Nephron progenitor cell (in vitro differentiated cells): ENCODE measurements at regions not wholly inside any gene's neighbourhood (a gene's known extent, or its start where the extent isn't known, plus 50 kb on each side); places are given as distances from the start of the nearest gene placed in this dataset.

Experiments used
- DNase-seq: peaks from one replicate; pipeline ENCODE4 v3.0.0; 2021
- H3K27ac Mint-ChIP-seq: 2 replicates; pipeline ENCODE4 v1.8.0; 2021; ENCODE audit warnings: mild to moderate bottlenecking, moderate library complexity, mixed read lengths
- H3K27me3 Mint-ChIP-seq: 2 replicates; pipeline ENCODE4 v1.8.0; 2021; ENCODE audit warnings: mild to moderate bottlenecking, low read depth, mixed read lengths; ENCODE audit not compliant: poor library complexity
- H3K36me3 Mint-ChIP-seq: 2 replicates; pipeline ENCODE4 v1.8.0; 2021; ENCODE audit warnings: low read depth, mixed read lengths
- H3K4me1 Mint-ChIP-seq: 2 replicates; pipeline ENCODE4 v1.8.0; 2021; ENCODE audit warnings: mixed read lengths
- H3K4me3 Mint-ChIP-seq: 2 replicates; pipeline ENCODE4 v1.8.0; 2021; ENCODE audit warnings: mild to moderate bottlenecking, moderate library complexity, mixed read lengths
- H3K9me3 Mint-ChIP-seq: 2 replicates; pipeline ENCODE4 v1.8.0; 2021; ENCODE audit warnings: mild to moderate bottlenecking, moderate library complexity, mixed read lengths
- CTCF ChIP-seq: fragments of 200-600 bp; sonication (generic); IDR thresholded peaks from 2 replicates; pipeline ENCODE4 v1.5.0; 2021; ENCODE audit warnings: antibody characterized with exemption

- Mint-ChIP-seq H3K27ac (no peak overlapping the region), H3K36me3 (no peaks in the 10 kb centered on the region), H3K9me3 (no peaks in the 10 kb centered on the region), H3K4me1 (no peaks in the 10 kb centered on the region), H3K27me3 (peaks cover 2% of the 10 kb centered on the region), H3K4me3 (no peak overlapping the region)
- DNase-seq, result no peak
- TF ChIP-seq CTCF, result no peak
Measured at GRCh38 chr11:22555881-22556280, 69.7 kb downstream of the FANCF start.

GRCh38 chr11:22554221-22554620 lies 71.4 kb downstream of the FANCF start:
- Mint-ChIP-seq H3K4me1 (no peaks in the 10 kb centered on the region), H3K27me3 (peaks cover 2% of the 10 kb centered on the region), H3K27ac (no peak overlapping the region), H3K9me3 (no peaks in the 10 kb centered on the region), H3K36me3 (no peaks in the 10 kb centered on the region), H3K4me3 (no peak overlapping the region)
- no peak for DNase-seq
- TF ChIP-seq CTCF, result no peak

DNA sequence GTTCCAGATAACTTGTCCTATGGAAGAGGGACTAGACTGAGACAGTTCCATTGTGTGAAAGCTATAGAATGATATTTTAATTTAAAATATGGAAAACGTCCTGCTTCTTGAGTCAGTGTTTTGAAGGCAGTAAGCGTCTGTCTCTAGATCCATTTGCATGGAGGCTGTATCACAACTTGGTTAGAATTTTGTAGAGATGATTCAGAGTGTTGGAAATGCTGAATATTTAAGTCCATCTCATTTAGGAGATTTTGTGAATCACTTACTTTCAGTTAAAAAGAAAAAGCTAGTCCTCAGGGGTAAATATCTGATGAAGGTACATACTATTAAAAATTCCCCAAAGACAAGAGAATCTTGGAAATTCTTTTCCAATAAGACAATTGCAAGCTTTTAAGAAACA lies 72.7 kb downstream of the FANCF start:
- no peak for TF ChIP-seq CTCF
- H3K4me3 Mint-ChIP-seq, result no peak overlapping the region
- peaks cover 2% of the 10 kb centered on the region for H3K27me3 Mint-ChIP-seq
- no peak overlapping the region for H3K27ac Mint-ChIP-seq
- peaks cover 9% of the 10 kb centered on the region for H3K4me1 Mint-ChIP-seq
- H3K9me3 Mint-ChIP-seq, result no peaks in the 10 kb centered on the region
- no peak for DNase-seq
- H3K36me3 Mint-ChIP-seq, result no peaks in the 10 kb centered on the region

DNA sequence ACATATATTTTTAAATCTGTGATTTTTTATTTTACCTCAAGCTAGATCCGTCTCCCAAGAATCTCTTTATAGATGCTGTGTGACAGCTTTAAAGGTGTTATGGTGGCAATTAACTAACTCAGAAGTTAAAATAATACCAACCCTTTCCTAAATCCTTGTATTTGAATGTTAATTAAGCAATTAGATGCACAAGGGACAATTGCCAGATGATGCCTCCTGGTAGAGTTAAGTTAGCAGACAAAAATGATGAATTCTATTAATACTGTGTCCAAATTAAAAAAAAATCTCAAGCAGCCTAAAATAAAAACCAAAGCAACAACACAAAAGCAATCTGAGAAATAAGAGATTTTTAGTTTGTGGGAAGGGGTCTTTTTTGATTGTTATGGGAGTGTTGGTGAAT lies 78.9 kb downstream of the FANCF start:
- DNase-seq, result no peak
- no peaks in the 10 kb centered on the region for H3K36me3 Mint-ChIP-seq
- H3K27ac Mint-ChIP-seq, result no peak overlapping the region
- H3K27me3 Mint-ChIP-seq, result no peaks in the 10 kb centered on the region
- no peak for TF ChIP-seq CTCF
- H3K9me3 Mint-ChIP-seq, result no peaks in the 10 kb centered on the region
- H3K4me1 Mint-ChIP-seq, result peaks cover 10% of the 10 kb centered on the region
- no peak overlapping the region for H3K4me3 Mint-ChIP-seq

GRCh38 chr11:22543261-22543660 lies 82.4 kb downstream of the FANCF start:
- DNase-seq, result no peak
- Mint-ChIP-seq H3K9me3 (no peaks in the 10 kb centered on the region), H3K27ac (no peak overlapping the region), H3K4me3 (no peak overlapping the region), H3K4me1 (peaks cover 6% of the 10 kb centered on the region), H3K27me3 (no peaks in the 10 kb centered on the region), H3K36me3 (no peaks in the 10 kb centered on the region)
- no peak for TF ChIP-seq CTCF

DNA sequence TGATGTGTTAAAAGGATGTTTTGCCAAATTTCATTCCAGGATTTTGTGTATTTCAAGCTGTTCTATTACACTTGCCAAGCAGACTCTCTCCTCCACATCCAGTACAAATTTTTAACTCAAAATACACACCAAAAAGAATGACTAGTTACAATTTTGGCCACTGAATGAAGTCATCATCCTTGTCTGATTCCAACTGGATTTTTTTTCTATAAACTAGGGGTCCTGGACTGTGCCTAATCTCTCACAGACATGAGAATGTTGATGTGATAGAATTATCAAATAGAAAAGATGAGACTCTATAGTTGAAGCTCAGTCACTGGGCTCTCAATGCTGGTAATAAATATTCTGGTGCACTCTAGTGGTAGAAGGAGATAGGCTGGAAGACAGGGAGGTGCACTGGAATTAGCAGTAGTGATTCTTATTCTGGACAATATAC lies 85.8 kb downstream of the FANCF start:
- no peak for DNase-seq
- no peak overlapping the region for H3K4me3 Mint-ChIP-seq
- no peaks in the 10 kb centered on the region for H3K9me3 Mint-ChIP-seq
- TF ChIP-seq CTCF, result peak; percentile 58
- no peaks in the 10 kb centered on the region for H3K4me1 Mint-ChIP-seq
- H3K27ac Mint-ChIP-seq, result no peak overlapping the region
- no peaks in the 10 kb centered on the region for H3K27me3 Mint-ChIP-seq
- H3K36me3 Mint-ChIP-seq, result no peaks in the 10 kb centered on the region
